HG03196 (cell line): ENCODE measurements at regions not wholly inside any gene's neighbourhood (a gene's known extent, or its start where the extent isn't known, plus 50 kb on each side); places are given as distances from the start of the nearest gene placed in this dataset.

Experiments
- ATAC-seq: cut with Tn5 transposase; IDR thresholded peaks from one replicate; pipeline ENCODE4 v1.9.1; 2021; ENCODE audit not compliant: unreplicated experiment

DNA sequence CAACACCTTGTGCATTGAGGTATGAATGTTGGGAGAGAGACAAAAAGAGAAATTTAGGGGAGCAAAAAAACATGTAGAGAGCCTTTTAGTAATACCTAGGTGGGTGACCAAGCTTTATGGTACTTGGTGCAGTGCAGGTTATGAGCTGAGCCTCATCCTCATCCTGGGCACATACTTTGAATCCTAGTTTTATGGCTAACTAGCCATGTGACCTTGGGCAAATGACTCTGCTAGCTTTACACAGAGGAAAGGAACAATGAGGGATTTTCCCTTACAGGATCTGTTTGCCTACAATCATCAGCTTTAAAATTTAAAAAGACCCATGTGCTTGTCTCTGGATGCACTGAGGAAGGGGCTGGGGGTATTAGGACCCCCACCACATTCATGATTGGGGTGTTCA is 187.8 kb upstream of the ISX start:
- ATAC-seq = no peak

DNA sequence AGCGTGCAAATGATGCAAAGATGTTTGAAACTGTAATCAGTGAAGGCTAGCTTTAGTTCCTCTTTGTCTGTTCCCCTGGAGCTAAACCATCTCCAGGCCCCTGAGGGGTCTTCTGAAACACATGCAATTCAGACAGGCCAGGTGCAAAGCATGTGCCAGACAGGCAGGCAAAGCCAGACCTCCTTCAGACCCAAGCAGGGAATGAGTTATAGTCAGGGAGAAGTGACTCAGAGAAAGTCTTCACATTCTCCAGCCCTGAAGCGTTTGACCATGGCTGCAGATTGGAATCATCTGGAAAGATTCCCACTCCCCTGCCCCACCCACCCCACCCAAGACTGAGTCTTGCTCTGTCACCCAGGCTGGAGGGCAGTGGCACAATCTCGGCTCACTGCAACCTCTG is 187.0 kb upstream of the ISX start:
- ATAC-seq = no peak

DNA sequence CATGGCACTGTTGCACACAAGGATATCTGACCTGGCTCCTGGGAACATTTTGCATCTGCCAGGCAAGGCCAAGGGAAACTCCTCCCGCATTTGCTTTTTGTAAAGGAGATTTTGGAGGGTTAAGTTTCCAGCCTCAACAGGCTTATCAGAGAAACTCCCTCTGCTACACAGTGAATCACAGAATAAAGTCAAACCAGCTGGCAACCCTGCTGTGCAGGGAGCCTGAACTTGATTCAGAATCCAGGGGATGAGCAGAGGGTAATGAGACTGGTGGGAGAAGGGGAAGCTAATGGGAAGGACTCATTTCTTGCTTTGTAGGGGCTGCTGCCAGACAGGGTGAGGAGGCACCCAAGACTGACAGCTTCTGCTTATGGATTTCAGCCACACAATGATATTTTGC is 185.3 kb upstream of the ISX start:
- no peak for ATAC-seq

DNA sequence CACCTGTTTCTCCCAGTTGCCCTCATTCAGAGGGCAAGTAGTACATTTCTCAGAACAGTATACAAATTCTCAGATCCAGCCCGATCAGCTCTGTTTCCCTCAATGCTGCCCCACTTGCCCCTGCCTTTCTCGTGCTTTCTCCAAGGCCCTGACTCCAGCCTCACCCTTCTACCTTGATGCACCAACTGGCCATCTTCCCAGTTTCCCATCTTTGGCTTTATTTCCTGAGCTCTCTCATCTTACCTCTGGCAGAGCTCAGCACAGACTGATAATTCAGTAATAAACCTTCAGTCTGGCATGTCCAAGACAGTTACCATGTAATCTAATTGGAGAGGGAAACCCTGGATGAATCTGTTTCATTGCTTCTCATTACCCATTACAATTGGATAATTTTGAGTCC is 184.5 kb upstream of the ISX start:
- no peak for ATAC-seq

DNA sequence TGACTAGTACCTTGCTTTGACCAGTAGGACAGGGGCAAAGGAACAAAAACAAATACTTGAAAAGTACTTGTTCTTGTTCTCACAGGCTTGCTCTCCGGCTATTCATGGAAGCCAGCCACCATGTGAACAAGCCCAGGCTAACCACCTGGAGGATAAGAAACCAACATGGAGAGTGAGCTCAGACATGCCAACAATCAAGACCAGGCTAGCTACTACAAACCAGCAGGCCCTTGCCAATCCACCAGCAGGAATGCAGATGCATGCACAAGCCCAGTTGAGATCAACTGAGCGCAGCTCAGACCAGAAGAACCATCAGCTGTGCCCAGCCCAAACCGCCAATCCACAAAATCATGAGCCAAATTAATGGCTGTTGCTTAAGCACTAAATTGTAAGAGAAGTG is 180.1 kb upstream of the ISX start:
- no peak for ATAC-seq

DNA sequence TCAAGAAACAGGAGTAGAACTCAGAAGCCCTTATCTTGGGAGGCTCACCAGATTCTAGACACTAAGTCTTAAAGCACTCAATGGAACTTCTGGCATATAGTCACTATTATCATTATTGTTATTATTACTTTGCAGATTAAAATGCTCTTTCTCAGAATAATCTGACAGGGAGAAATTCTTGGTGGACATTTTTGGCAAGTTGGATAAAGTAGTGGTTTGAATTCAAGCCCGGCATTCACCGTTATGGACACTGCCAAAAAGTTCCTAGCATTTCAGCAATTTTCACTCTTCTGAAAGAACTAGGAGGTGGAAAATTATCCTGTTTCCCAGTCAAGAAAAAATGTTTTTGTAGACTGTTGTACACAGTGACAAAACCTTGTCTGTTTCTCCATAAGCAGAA is 179.6 kb upstream of the ISX start:
- no peak for ATAC-seq

DNA sequence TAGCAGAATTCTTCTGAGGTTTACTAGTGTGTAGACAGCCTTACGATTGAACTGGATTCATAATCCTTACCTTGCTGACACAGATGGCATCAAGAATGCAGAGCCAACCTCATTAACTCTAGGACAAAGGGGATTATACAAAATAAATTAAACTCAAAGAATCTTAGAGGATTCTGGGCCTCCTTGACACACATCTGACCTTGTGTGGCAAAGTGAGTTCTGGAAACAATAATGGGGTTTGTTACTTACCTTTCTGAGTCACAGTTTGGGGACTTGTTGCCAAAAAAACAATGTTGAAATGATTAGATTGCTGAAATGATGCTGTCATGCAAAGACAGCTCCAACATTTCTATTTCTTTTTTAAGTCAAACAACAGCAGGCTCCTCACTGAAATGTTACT is 179.1 kb upstream of the ISX start:
- ATAC-seq = no peak

DNA sequence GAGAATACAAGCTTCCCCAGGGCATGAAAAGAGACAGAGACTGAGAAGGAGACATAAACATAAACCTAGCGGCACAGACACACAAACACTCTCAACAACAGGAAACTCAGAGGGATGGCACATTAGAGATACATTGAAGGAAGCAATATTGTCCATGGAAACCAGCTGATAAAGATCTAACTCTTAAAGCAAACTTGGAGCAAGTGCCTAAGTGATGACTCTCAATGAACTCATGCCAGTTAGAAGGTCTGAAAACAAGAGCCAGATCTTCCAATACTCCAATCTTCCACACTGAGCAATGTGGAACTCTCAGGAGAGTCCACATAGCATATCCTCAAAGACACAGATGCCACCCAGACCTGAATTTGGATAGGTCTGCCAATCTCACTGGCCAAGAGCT is 168.8 kb upstream of the ISX start:
- no peak for ATAC-seq

DNA sequence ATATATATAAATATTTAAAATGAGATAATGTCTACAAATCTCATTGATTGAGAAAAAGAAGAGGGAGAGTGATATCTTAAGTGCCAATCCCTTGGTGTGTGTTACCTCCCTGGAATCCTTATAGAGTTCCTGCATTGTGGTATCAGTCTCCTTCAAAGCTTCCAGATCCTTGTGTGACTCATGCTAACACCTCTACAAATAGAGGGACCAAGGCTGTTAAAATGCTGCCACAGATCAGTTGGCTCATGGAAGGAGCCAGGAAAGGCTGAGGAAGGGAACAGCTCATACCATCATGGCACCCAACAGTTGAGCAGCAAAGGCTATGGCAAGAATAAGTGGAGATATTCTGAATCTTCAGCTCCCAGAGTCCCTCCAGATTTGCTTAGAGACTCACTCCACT is 163.6 kb upstream of the ISX start:
- ATAC-seq = no peak

DNA sequence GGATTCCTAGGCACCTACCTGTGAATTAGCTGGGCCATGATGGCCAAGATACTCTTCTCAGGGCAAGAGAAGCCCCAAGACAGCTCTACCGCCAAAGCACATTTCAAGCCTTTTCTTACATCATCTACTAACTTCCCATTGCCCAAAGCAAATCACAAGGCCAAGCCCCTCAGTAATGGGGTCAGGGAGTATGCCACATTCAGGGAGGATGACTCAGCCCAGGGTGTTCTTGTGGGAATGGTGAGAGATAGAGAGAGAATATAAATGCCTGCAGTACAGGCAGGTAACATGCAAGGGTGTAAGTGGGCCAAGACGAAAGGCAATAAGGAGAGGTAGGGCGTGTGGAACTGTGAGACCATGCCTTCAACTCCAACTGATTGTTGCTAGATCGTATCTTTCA is 162.5 kb upstream of the ISX start:
- ATAC-seq = no peak

DNA sequence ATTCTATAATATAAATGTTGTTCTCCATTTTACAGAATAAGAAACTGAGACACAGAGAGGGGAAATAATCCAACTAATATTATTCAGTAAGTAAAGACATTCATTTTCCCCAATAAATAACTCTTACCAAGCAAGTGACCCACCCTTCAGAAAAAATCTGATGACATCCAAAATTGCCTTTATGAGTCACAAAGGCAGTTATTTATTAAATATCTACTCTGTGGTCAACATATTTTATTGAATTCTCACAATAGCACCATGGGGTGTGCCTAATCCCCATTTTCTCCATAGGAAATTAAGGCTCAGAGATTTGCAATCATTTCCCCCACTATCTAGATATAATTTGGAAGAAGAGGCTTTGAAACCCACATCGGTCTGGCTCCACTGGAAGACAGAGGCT is 161.5 kb upstream of the ISX start:
- ATAC-seq = no peak

DNA sequence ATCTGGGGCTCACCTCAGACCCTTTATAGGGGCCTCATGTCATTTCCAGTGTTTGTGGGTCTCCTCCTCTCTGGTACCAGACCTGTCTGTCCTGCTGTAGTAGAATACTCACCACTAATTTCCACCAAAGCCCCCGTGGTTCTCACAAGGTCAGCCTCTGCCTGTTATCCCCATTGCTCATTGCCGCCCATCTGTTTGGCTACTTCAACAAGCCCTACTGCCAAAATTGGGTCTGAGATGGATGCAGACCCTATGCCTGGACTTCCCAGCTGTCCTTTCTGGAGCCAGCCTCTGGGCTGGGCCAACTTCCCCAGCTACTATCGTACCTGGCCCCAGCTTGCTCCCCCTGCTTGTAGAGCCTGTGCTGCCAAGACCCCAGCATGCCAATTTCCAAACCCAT is 152.1 kb upstream of the ISX start:
- no peak for ATAC-seq

DNA sequence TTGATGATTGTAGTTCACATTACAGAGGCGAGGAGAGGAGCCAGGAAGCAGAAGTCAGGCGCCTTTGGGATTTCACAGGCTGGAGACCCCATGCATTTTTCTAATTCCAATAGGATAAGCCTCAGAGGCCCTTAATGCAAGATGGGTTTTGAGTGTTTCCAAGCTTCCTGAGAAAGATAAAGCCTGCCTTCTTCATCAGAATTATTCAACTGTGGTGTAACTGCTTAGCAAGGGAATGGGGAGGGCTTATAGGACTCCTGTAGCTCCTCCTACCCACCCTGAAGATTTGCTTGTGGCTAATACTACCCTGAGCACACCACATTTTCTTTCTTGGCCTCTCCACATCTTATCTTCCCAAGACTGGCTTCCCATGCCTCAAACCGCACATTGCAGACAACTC is 151.1 kb upstream of the ISX start:
- no peak for ATAC-seq

DNA sequence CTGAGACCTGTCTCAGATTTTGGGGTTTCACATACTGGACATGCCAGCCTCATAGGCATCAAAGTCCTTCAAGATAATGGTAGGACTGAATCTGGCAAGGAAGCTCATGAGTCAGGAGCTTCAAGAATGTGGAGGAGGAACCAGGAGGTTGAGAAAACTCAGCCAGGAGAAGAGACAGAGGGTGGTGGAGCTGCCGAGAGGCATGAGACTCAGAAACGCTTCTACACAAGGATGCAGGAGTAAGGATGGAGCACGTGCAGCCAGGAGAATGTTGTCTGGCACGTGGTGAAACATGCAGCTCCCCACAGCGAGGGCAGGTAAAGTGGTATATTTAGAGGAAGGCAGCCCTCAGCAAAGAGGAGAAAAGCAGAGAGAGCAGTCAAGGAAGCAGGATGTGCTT is 148.7 kb upstream of the ISX start:
- no peak for ATAC-seq

DNA sequence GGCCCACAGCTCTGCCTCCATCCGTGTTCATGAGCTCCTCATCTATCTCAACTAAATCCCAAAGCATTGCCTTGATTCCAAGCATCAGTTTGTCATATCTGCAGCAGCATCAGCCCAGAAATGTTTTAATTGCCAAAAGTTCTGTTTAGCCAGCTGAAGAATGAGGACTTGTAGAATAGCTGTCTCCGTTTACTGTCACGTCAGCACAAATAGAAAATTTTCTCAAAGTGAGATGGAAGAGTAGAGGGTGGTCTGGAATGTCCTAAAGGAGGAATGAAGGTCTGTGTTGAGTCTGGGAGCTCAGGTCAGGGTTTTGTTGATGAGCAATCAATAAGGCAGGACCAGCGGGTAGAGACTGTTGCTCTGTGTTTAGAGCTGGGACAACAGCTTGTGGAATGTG is 134.9 kb upstream of the ISX start:
- no peak for ATAC-seq

DNA sequence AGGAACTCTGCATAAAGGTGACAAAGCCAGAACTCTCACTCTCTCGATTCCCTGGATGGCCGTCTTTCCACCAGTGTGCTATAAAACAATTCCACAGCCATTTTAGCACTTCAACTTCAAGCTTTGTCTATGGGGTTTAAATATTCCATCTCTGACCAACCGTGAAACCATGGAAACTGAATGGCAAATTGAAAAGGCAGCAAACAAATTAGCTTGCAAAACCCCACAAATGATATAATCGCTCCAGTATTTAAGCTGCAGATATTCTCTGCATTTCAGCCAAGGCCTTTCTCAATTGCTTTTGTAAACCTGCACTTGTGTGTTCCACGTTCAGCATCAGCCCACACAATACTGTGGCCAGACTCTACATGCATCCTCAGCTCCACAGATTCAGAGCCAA is 131.7 kb upstream of the ISX start:
- ATAC-seq = no peak

DNA sequence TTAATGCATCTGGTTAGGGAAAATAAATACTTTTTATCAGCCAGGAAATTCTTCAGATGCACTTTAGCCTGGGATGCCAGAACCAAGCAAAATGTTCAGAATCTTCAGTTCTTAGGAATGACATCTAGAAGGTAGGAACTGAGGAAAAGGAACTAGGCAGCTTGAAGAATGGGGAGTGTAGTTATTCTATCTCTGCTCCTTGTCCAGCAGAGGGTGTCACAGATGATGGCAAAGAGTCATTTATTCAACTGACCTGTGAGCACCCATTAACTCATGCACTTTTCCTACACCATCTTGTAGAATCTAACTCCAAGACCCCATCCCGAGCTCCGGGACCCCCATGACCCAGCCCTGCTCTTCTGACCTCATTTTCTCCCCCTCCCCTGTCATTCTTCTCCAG is 122.1 kb upstream of the ISX start:
- ATAC-seq = no peak

DNA sequence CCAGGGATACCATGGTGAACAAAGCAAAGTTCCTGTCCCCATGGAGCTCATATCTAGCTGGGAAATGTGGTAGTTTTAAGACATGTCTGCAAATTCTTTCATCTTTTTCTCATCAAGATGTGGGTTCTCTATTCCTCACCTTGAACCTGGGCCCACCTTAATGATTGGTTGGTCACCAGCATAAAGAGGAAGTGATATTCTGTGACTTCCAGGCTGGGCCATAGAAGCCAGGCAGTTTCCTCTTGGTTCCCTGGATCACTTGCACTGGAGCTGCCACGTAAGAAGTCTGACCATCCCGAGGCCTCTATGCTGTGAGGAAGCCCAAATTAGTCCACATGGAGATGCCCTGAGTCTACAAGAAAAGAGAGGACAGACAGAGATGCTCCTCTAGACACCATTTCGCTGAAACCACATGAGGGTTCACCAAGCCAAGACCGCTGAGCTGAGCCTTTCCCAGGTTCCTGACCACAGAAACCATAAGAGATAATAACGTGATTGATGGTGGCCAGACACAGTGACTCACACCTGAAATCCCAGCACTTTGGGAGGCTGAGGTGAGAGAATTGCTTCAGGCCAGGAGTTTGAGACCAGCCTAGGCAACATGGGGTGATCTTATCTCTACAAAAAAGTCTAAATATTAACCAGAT is 119.5 kb upstream of the ISX start:
- ATAC-seq = no peak

DNA sequence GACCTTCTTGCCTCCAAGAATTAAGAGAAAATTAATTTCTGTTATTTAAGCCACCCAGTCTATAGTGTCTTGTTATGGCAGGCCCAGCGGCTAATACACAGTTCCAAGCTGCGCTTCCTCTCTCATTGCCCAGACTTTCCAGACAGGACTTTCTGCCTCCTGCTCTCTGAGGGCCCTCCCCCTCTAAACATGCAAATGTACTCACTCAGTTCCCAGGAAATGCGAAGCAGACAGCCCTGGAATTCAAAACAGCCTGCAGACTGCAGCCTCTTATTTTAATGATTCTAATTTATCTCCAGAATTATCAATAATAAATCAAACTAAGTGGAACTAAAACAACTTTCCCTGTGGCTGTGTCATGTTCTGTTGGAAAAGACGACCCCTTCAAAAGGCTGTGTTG is 115.5 kb upstream of the ISX start:
- ATAC-seq = no peak

DNA sequence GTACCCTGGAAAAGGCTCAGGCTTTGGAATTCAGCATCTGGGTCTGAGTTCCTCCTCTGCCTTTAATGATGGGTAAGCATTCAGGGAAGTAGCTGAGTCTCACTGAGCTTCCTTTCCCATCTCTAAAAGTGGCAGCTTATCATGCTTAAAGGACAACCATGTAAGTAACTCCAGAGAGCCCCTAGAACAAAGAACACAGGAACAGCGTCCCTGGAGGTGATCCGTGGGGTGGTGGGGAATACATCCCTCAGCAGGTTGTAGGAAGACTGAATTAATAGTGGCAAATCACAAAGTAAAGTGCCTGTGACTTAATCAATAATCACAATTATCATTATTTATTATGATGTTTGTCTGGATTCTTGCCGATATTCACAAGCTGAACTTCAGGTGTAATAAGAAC is 114.7 kb upstream of the ISX start:
- no peak for ATAC-seq

DNA sequence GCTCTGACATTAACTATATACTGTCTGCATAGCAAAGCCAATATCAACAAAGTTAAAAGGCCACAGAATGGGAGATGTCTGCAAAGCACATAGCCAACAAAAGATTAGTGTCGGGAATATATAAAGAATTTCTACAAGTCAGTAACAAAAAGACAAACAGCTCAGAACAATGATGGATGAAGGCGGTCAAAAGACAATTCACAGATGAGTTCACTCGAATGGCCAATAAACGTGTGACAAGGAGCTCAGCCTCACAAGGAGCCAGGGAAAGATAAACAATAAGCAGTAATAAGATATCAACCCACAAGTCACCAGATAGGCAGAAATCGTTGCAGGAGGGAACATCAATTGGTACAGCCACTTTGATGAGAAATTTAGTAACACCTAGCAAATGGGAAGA is 106.0 kb upstream of the ISX start:
- no peak for ATAC-seq

DNA sequence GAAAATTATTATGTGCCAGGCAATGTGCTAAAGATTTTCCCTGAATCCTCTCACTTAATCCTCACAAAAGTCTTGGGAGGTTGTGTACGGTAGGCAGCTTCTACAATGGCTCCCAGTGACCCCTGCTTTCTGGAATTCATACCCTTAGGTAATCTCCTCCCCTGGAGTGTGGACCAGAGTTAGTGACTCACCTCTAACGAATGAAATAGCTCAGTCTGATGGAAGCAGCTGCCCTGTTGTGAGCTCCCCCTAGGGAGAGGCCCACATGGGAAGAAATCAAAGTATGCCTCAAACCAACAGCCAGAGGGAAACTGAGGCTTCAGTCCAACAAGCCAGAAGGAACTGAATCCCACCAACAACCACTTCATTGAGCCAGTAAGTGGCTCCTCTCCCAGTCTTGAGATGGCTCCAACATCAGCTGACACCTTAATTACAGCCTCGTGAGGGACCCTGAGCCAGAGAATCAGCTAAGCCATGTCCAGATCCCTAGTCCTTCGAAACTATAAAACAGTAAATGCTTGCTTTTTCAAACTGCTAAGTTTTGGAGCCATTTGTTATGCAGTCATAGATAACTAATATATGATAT is 98.9 kb upstream of the ISX start:
- no peak for ATAC-seq

DNA sequence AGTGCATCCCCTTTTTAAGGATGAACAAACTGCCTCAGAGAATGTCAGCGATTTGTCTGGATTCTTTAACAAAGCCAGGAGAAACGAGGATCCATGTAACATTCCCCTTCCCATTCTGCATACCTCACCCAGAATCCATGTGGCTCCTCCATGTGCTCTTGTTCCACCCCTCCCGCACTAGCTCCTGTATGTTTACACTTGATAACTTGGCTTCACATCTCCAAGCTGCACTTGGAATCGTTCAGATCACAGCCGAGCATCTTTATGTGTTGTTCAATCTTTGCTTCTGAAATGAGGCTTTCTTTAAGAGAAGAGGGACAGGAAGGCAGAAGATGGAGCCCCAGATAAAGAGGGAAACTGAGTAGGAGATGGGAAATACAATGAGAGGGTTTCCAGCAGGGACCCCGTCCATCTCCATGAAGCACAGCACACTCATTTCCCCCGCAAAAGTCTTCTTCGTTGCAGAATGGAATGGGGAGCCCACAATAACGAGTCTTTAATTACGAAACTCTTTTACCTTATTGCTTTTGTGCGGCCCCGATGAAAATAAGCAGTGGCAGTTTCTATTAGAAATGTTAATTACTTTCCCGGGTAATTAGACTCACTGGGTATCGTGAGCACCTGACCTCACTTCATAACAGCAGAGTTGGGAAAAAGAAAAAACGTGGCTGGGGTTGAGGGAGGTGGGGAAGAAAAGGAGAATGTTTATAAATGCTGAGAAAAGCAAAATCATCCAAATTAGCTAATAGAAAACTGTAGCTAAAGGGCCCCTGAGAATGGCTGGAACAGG is 96.8 kb upstream of the ISX start:
- no peak for ATAC-seq
